Panc1 (cell line): ENCODE measurements at regions not wholly inside any gene's neighbourhood (a gene's known extent, or its start where the extent isn't known, plus 50 kb on each side); places are given as distances from the start of the nearest gene placed in this dataset.

Experiments
- ATAC-seq: fragments of 200-7000 bp; cut with Tn5 transposase; 2 replicates; pipeline ENCODE4 v1.9.1; 2020; ENCODE audit warnings: mild to moderate bottlenecking, moderate library complexity
- BruUV-seq: library from RNA; stranded (reverse); fragments of 400-500 nt; replicated peaks from 2 replicates; lab custom pipeline; 2021; lab: Mats Ljungman, UMichigan
- CTCF ChIA-PET: fragments of 300-600 bp; sonication (Branson Sonifier 250); formaldehyde crosslinking; loops from one replicate; lab custom pipeline; 2022; ENCODE audit warnings: antibody characterized with exemption; lab: Charles Lee
- POLR2A ChIA-PET: fragments of 300-600 bp; sonication (Branson Sonifier 250); formaldehyde crosslinking; loops from one replicate; lab custom pipeline; 2022; ENCODE audit warnings: antibody characterized with exemption; lab: Charles Lee
- DNase-seq: peaks from one replicate; pipeline ENCODE4 v3.0.0-alpha.2; 2010; ENCODE audit warnings: low read depth, low spot score
- H3K27ac ChIP-seq: 2 replicates; pipeline ENCODE4 v1.5.1; 2011; ENCODE audit warnings: mild to moderate bottlenecking, low read length, inconsistent platforms
- H3K27me3 ChIP-seq: fragments of 200-500 bp; sonication (Bioruptor generic); 2 replicates; pipeline ENCODE4 v1.6.0; 2014; ENCODE audit warnings: low read length, inconsistent platforms; ENCODE audit not compliant: control insufficient read depth, insufficient read depth
- H3K36me3 ChIP-seq: fragments of 200-500 bp; sonication (Bioruptor generic); 2 replicates; pipeline ENCODE4 v1.5.1; 2014; ENCODE audit warnings: inconsistent platforms, mild to moderate bottlenecking, low read length, moderate library complexity; ENCODE audit not compliant: control insufficient read depth, insufficient read depth
- H3K4me1 ChIP-seq: 2 replicates; pipeline ENCODE4 v1.5.1; 2011; ENCODE audit warnings: inconsistent platforms, mild to moderate bottlenecking, low read length, moderate library complexity; ENCODE audit not compliant: control insufficient read depth, insufficient read depth
- H3K4me3 ChIP-seq, 2 experiments: 2 replicates each; pipeline ENCODE4 v1.5.1; 2011 to 2012; ENCODE audit warnings: low read depth in 2 of 2, low read length in 2 of 2, mild to moderate bottlenecking in 2 of 2, inconsistent platforms in 1 of 2, moderate library complexity in 1 of 2
- H3K9me3 ChIP-seq: fragments of 200-500 bp; sonication (Bioruptor generic); 2 replicates; pipeline ENCODE4 v1.5.1; 2014; ENCODE audit warnings: low read depth, mild to moderate bottlenecking, inconsistent platforms, low read length, moderate library complexity; ENCODE audit not compliant: control insufficient read depth, insufficient read depth
- POLR2AphosphoS5 ChIP-seq: IDR thresholded peaks from 2 replicates; pipeline ENCODE4 v1.6.1; 2012; ENCODE audit warnings: mild to moderate bottlenecking, low read depth, low read length, moderate library complexity
- SIN3A ChIP-seq: IDR thresholded peaks from 2 replicates; pipeline ENCODE4 v1.6.1; 2012; ENCODE audit warnings: low read depth, mild to moderate bottlenecking, low read length, moderate library complexity, borderline replicate concordance; ENCODE audit not compliant: insufficient read depth
- TCF7L2 ChIP-seq: IDR thresholded peaks from 2 replicates; pipeline ENCODE4 v1.6.1; 2011; ENCODE audit warnings: mild to moderate bottlenecking, low read depth, low read length, inconsistent platforms
- in situ Hi-C: cut with HindIII; loops from 2 replicates; pipeline ENCODE4 v1.10.0; 2016; ENCODE audit warnings: low sequenced_read_pairs, low pct_unique_long_range_greater_than_20kb
- intact Hi-C: fragments of 100-400 bp; cut with micrococcal nuclease; formaldehyde crosslinking; loops from one replicate; pipeline ENCODE4 v1.10.0; 2022; ENCODE audit not compliant: unreplicated experiment
- TF ChIP-seq, protein P1 (sequence below), 2 experiments: IDR thresholded peaks; 2 replicates each; pipeline ENCODE4 v1.6.1; 2011 to 2012; ENCODE audit warnings: low read depth in 2 of 2, control low read depth in 1 of 2, low read length in 1 of 2, mild to moderate bottlenecking in 1 of 2, moderate library complexity in 1 of 2; ENCODE audit not compliant: insufficient read depth in 1 of 2
- TF ChIP-seq, protein P2 (sequence below): fragments of 450-650 bp; IDR thresholded peaks from 2 replicates; pipeline ENCODE4 v1.5.1; 2017; ENCODE audit warnings: mild to moderate bottlenecking

DNA sequence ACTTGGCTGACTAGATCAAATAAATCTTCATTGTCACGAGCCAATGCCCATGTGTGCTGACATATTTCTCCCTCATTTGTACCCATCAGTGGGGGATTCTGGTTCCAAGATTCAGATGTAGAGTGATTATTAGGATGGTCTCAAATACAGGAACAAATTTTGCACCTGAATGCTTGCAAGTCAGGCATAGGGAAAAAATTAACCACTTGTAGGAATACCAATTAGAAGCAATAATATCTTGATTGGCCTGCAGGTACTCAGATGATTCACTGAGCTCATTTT lies 69.5 kb downstream of the DMAC1 start:
- ChIA-PET CTCF (no interaction called here), POLR2A (no interaction called here)
- H3K36me3 ChIP-seq: no peaks in the 10 kb centered on the region
- ATAC-seq (no peak), DNase-seq (no peak)
- in situ Hi-C loops: no loop called here
- no peak for TF ChIP-seq POLR2AphosphoS5
- TF ChIP-seq, protein P1, sequence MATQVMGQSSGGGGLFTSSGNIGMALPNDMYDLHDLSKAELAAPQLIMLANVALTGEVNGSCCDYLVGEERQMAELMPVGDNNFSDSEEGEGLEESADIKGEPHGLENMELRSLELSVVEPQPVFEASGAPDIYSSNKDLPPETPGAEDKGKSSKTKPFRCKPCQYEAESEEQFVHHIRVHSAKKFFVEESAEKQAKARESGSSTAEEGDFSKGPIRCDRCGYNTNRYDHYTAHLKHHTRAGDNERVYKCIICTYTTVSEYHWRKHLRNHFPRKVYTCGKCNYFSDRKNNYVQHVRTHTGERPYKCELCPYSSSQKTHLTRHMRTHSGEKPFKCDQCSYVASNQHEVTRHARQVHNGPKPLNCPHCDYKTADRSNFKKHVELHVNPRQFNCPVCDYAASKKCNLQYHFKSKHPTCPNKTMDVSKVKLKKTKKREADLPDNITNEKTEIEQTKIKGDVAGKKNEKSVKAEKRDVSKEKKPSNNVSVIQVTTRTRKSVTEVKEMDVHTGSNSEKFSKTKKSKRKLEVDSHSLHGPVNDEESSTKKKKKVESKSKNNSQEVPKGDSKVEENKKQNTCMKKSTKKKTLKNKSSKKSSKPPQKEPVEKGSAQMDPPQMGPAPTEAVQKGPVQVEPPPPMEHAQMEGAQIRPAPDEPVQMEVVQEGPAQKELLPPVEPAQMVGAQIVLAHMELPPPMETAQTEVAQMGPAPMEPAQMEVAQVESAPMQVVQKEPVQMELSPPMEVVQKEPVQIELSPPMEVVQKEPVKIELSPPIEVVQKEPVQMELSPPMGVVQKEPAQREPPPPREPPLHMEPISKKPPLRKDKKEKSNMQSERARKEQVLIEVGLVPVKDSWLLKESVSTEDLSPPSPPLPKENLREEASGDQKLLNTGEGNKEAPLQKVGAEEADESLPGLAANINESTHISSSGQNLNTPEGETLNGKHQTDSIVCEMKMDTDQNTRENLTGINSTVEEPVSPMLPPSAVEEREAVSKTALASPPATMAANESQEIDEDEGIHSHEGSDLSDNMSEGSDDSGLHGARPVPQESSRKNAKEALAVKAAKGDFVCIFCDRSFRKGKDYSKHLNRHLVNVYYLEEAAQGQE (IDR thresholded peaks at IDR 0.05; ENCODE audit: insufficient read depth in 1 of 2, low read depth in 2 of 2, low read length in 1 of 2): no peak
- no peaks in the 10 kb centered on the region for H3K4me1 ChIP-seq
- H3K27me3 ChIP-seq: no peaks in the 10 kb centered on the region
- H3K27ac ChIP-seq: no peak overlapping the region
- no peak overlapping the region for H3K4me3 ChIP-seq
- BruUV-seq: no TSS peak
- intact Hi-C loops: no loop called here
- H3K9me3 ChIP-seq: no peaks in the 10 kb centered on the region

DNA sequence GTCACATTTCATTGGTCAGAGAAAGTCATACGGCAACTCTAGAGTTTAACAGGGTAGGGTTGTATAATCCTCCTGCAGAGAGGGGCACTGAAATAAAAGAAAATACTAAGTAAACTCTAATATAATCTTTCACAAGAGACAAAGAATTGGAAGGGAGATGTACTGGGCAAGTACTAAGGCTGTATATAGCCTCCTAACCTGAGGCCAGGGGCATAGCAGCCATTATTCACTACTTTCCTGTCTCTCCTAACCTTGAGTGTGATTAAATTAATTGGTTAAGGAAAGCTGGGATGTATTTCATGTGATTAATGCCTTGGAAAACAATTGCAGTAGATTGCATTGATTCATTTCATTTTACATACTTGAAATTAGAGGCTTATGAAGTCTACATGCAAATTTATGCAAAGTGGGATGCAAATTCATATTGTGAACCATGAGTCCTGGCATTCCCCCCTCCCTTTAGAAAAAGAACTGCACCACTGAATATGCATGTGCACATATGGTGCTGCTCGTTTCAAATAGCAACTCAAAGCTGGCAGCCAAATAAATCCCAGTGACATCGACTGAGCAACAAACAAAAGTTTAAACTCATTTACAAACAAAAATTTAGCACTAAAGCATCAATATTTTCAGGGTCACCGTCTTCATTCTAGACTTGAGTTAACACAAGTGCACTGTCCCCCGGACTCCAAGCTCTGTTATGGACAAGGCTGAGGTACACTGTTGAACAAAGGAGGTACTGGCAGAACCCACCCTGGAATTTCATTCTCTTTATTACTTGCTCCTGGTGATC lies 70.0 kb downstream of the DMAC1 start:
- no peaks in the 10 kb centered on the region for H3K27me3 ChIP-seq
- H3K9me3 ChIP-seq: no peaks in the 10 kb centered on the region
- no peaks in the 10 kb centered on the region for H3K4me1 ChIP-seq
- ChIA-PET CTCF (no interaction called here), POLR2A (no interaction called here)
- no peak overlapping the region for H3K4me3 ChIP-seq
- no peak overlapping the region for H3K27ac ChIP-seq
- ATAC-seq: no peak
- TF ChIP-seq, protein P2, sequence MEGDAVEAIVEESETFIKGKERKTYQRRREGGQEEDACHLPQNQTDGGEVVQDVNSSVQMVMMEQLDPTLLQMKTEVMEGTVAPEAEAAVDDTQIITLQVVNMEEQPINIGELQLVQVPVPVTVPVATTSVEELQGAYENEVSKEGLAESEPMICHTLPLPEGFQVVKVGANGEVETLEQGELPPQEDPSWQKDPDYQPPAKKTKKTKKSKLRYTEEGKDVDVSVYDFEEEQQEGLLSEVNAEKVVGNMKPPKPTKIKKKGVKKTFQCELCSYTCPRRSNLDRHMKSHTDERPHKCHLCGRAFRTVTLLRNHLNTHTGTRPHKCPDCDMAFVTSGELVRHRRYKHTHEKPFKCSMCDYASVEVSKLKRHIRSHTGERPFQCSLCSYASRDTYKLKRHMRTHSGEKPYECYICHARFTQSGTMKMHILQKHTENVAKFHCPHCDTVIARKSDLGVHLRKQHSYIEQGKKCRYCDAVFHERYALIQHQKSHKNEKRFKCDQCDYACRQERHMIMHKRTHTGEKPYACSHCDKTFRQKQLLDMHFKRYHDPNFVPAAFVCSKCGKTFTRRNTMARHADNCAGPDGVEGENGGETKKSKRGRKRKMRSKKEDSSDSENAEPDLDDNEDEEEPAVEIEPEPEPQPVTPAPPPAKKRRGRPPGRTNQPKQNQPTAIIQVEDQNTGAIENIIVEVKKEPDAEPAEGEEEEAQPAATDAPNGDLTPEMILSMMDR: no peak
- TF ChIP-seq POLR2AphosphoS5: no peak
- no peak for TF ChIP-seq SIN3A
- TF ChIP-seq, protein P1 (IDR thresholded peaks at IDR 0.05; ENCODE audit: insufficient read depth in 1 of 2, low read depth in 2 of 2, low read length in 1 of 2): no peak
- no peak for TF ChIP-seq TCF7L2
- no TSS peak for BruUV-seq
- intact Hi-C loops: no loop called here
- no peak for DNase-seq
- in situ Hi-C loops: no loop called here
- H3K36me3 ChIP-seq: no peaks in the 10 kb centered on the region
